ENCODE measurements at regions not wholly inside any gene's neighbourhood (a gene's known extent, or its start where the extent isn't known, plus 50 kb on each side); places are given as distances from the start of the nearest gene placed in this dataset.

- Histone ChIP-seq H4K20me1 (ENCODE audit: insufficient read depth, low read length) (no peaks in the 10 kb centered on the region), H2BK20ac (ENCODE audit: low read depth, low read length) (no peak overlapping the region), H3K4me1 (ENCODE audit: control insufficient read depth, insufficient read depth, low read length) (no peaks in the 10 kb centered on the region), H4K8ac (ENCODE audit: low read depth in 2 of 2, low read length in 2 of 2) (no peak overlapping the region), H3K79me1 (ENCODE audit: low read depth in 1 of 2, low read length in 2 of 2) (no peaks in the 10 kb centered on the region), H2AK9ac (replicated peaks; ENCODE audit: low read depth, low read length, poor library complexity) (no peak overlapping the region), H3K9ac (ENCODE audit: low read depth, low read length) (no peak overlapping the region), H2BK5ac (ENCODE audit: low read depth, low read length, poor library complexity, severe bottlenecking) (no peak overlapping the region), H3K18ac (ENCODE audit: low read depth, low read length) (no peak overlapping the region), H4K91ac (ENCODE audit: insufficient read depth, low read depth, low read length) (no peak overlapping the region), H2AK5ac (ENCODE audit: low read depth, low read length) (no peak overlapping the region), H3K9me1 (ENCODE audit: insufficient read depth, low read length) (no peaks in the 10 kb centered on the region), H3K27ac (ENCODE audit: insufficient read depth, low read length) (no peak overlapping the region), H3K4me3 (ENCODE audit: insufficient read depth, low read depth, low read length) (no peak overlapping the region), H3K27me3 (ENCODE audit: control insufficient read depth, insufficient read depth, low read length) (no peaks in the 10 kb centered on the region), H3K36me3 (ENCODE audit: control insufficient read depth, insufficient read depth, low read length) (no peaks in the 10 kb centered on the region), H3K23ac (ENCODE audit: low read depth, low read length) (no peak overlapping the region), H3K4me2 (ENCODE audit: low read depth, low read length) (no peak overlapping the region), H3K14ac (replicated peaks; ENCODE audit: low read depth, low read length) (no peak overlapping the region), H2BK15ac (ENCODE audit: low read depth, low read length) (no peak overlapping the region), H2AFZ (replicated peaks; ENCODE audit: low read length, poor library complexity) (no peak overlapping the region), H2BK120ac (ENCODE audit: low read depth, low read length) (no peak overlapping the region), H4K5ac (ENCODE audit: low read depth, low read length) (no peak overlapping the region), H3K9me3 (ENCODE audit: control insufficient read depth, insufficient read depth, low read length) (no peaks in the 10 kb centered on the region), H3K56ac (ENCODE audit: extremely low read depth, insufficient read depth, low read length) (no peak overlapping the region), H3K4ac (ENCODE audit: low read depth, low read length) (no peak overlapping the region)
- no peak for ATAC-seq (ENCODE audit: low read depth)
- no TSS peak for BruUV-seq (replicated peaks)
- no peak for TF ChIP-seq CTCF (conservative IDR thresholded peaks at IDR 0.05; ENCODE audit: low read depth, low read length)
- TF ChIP-seq MXI1 (IDR thresholded peaks at IDR 0.05; ENCODE audit: borderline replicate concordance, low read depth, low read length): no peak
- no peak for TF ChIP-seq CEBPB (IDR thresholded peaks at IDR 0.05; ENCODE audit: low read depth, low read length)
- no peak for TF ChIP-seq MAZ (IDR thresholded peaks at IDR 0.05; ENCODE audit: borderline replicate concordance, low read depth, low read length)
- TF ChIP-seq CHD1 (IDR thresholded peaks at IDR 0.05; ENCODE audit: low read depth, low read length): no peak
- no peak for TF ChIP-seq RFX5 (IDR thresholded peaks at IDR 0.05; ENCODE audit: low read depth, low read length)
- TF ChIP-seq BHLHE40 (IDR thresholded peaks at IDR 0.05; ENCODE audit: low read depth, low read length): no peak
- no peak for TF ChIP-seq POLR2A (IDR thresholded peaks at IDR 0.05; ENCODE audit: low read depth, low read length)
- TF ChIP-seq, protein P1, sequence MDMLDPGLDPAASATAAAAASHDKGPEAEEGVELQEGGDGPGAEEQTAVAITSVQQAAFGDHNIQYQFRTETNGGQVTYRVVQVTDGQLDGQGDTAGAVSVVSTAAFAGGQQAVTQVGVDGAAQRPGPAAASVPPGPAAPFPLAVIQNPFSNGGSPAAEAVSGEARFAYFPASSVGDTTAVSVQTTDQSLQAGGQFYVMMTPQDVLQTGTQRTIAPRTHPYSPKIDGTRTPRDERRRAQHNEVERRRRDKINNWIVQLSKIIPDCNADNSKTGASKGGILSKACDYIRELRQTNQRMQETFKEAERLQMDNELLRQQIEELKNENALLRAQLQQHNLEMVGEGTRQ (IDR thresholded peaks at IDR 0.05; ENCODE audit: low read depth, low read length): no peak
- no peak for TF ChIP-seq RAD21 (IDR thresholded peaks at IDR 0.05; ENCODE audit: low read length)
- no peak for TF ChIP-seq NFE2L2 (IDR thresholded peaks at IDR 0.05; ENCODE audit: low read depth, low read length)
- no peak for TF ChIP-seq MAFK (IDR thresholded peaks at IDR 0.05; ENCODE audit: low read depth, low read length)
- no peak for TF ChIP-seq FOS (IDR thresholded peaks at IDR 0.05; ENCODE audit: low read depth, low read length)
- no peak for DNase-seq
- in situ Hi-C loops (cut with MboI; ENCODE audit: low sequenced_read_pairs): no loop called here
- CTCF ChIA-PET: no interaction called here
- dilution Hi-C loops (cut with HindIII; ENCODE audit: low sequenced_read_pairs, unreplicated experiment): no loop called here
- intact Hi-C loops (cut with micrococcal nuclease): no loop called here
- POLR2A ChIA-PET (ENCODE audit: unreplicated experiment): no interaction called here
- WGBS, 2 experiments (ENCODE audit: extremely low coverage in 2 of 2, insufficient read length in 1 of 2): no CpG with 5 or more reads among the region's 1 CpG
Measured at GRCh38 chr6:9085709-9086070, 650.3 kb upstream of the SLC35B3 start.
